ENCODE measurements at regions not wholly inside any gene's neighbourhood (a gene's known extent, or its start where the extent isn't known, plus 50 kb on each side); places are given as distances from the start of the nearest gene placed in this dataset.

- TF ChIP-seq CTCF (conservative IDR thresholded peaks at IDR 0.05), result no peak
- no peak for TF ChIP-seq ZFX (IDR thresholded peaks at IDR 0.05)
Measured at GRCh38 chr6:74611220-74611619, 594.6 kb downstream of the COL12A1 start.
